Mesenchymal stem cell (in vitro differentiated cells and primary cell): ENCODE measurements at regions not wholly inside any gene's neighbourhood (a gene's known extent, or its start where the extent isn't known, plus 50 kb on each side); places are given as distances from the start of the nearest gene placed in this dataset.

ENCODE experiments used
- DNase-seq: peaks from one replicate; pipeline ENCODE4 v3.0.0-alpha.2; 2013
- H2AFZ ChIP-seq: one replicate; pipeline ENCODE4 v1.6.1; 2013; ENCODE audit warnings: low read depth, mild to moderate bottlenecking, control low read depth, inconsistent platforms, low read length, moderate library complexity
- H2AK5ac ChIP-seq: 2 replicates; pipeline ENCODE4 v1.6.1; 2013; ENCODE audit warnings: low read length, moderate library complexity, mild to moderate bottlenecking, inconsistent platforms; ENCODE audit not compliant: severe bottlenecking
- H2BK120ac ChIP-seq: one replicate; pipeline ENCODE4 v1.6.1; 2013; ENCODE audit warnings: low read depth, mild to moderate bottlenecking, inconsistent platforms, low read length, moderate library complexity
- H2BK12ac ChIP-seq, 2 experiments: one replicate each; pipeline ENCODE4 v1.6.1; 2013; ENCODE audit warnings: inconsistent platforms in 2 of 2, low read length in 2 of 2, mild to moderate bottlenecking in 2 of 2, moderate library complexity in 2 of 2, control low read depth in 1 of 2
- H2BK15ac ChIP-seq: one replicate; pipeline ENCODE4 v1.6.1; 2013; ENCODE audit warnings: mild to moderate bottlenecking, low read depth, inconsistent platforms; ENCODE audit not compliant: poor library complexity, severe bottlenecking
- H2BK5ac ChIP-seq: 2 replicates; pipeline ENCODE4 v1.6.1; 2013; ENCODE audit warnings: low read depth, mild to moderate bottlenecking, low read length, control low read depth, inconsistent platforms; ENCODE audit not compliant: poor library complexity, severe bottlenecking
- H3K14ac ChIP-seq, 2 experiments: one replicate each; pipeline ENCODE4 v1.6.1; 2013; ENCODE audit warnings: inconsistent platforms in 2 of 2, low read length in 2 of 2, control low read depth in 1 of 2, mild to moderate bottlenecking in 1 of 2, moderate library complexity in 1 of 2
- H3K18ac ChIP-seq, 2 experiments: one replicate each; pipeline ENCODE4 v1.6.1; 2013; ENCODE audit warnings: inconsistent platforms in 2 of 2, low read length in 2 of 2, control low read depth in 1 of 2, low read depth in 1 of 2, mild to moderate bottlenecking in 1 of 2
- H3K23ac ChIP-seq, 2 experiments: one replicate each; pipeline ENCODE4 v1.6.1; 2013; ENCODE audit warnings: inconsistent platforms in 2 of 2, low read length in 2 of 2, mild to moderate bottlenecking in 2 of 2, moderate library complexity in 2 of 2, control low read depth in 1 of 2
- H3K27ac ChIP-seq: 2 replicates; pipeline ENCODE4 v1.5.1; 2013; ENCODE audit warnings: mild to moderate bottlenecking, moderate library complexity, low read length, control low read depth, inconsistent platforms; ENCODE audit not compliant: poor library complexity, severe bottlenecking
- H3K27me3 ChIP-seq, 2 experiments: 2 replicates each; pipeline versions ENCODE4 v1.6.1 to v1.7.0; 2013; ENCODE audit warnings: low read length in 2 of 2, mild to moderate bottlenecking in 2 of 2, moderate library complexity in 2 of 2, control low read depth in 1 of 2, inconsistent platforms in 1 of 2; ENCODE audit not compliant: control insufficient read depth in 1 of 2, insufficient read depth in 1 of 2
- H3K36me3 ChIP-seq, 2 experiments: 2 replicates each; pipeline versions ENCODE4 v1.6.1 to v1.7.0; 2013; ENCODE audit warnings: low read length in 2 of 2, control low read depth in 1 of 2, inconsistent platforms in 1 of 2, low read depth in 1 of 2, mild to moderate bottlenecking in 1 of 2; ENCODE audit not compliant: insufficient read depth in 2 of 2, control insufficient read depth in 1 of 2
- H3K4ac ChIP-seq, 2 experiments: one replicate each; pipeline ENCODE4 v1.6.1; 2013; ENCODE audit warnings: inconsistent platforms in 2 of 2, low read length in 2 of 2, mild to moderate bottlenecking in 2 of 2, moderate library complexity in 2 of 2, control low read depth in 1 of 2, low read depth in 1 of 2
- H3K4me1 ChIP-seq: 2 replicates; pipeline ENCODE4 v1.6.1; 2013; ENCODE audit warnings: low read depth, low read length, control low read depth; ENCODE audit not compliant: control insufficient read depth, insufficient read depth
- H3K4me2 ChIP-seq: 2 replicates; pipeline ENCODE4 v1.6.1; 2013; ENCODE audit warnings: low read length, mild to moderate bottlenecking, inconsistent platforms; ENCODE audit not compliant: poor library complexity, severe bottlenecking
- H3K4me3 ChIP-seq, 2 experiments: 2 replicates each; pipeline versions ENCODE4 v1.5.1 to v1.7.0; 2013; ENCODE audit warnings: low read length in 2 of 2, mild to moderate bottlenecking in 2 of 2, control low read depth in 1 of 2, low read depth in 1 of 2; ENCODE audit not compliant: insufficient read depth in 1 of 2
- H3K79me1 ChIP-seq: replicated peaks from 2 replicates; pipeline ENCODE4 v1.6.1; 2013; ENCODE audit warnings: mild to moderate bottlenecking, control low read depth, low read length, inconsistent platforms; ENCODE audit not compliant: poor library complexity, severe bottlenecking
- H3K9ac ChIP-seq: 2 replicates; pipeline ENCODE4 v1.7.0; 2013; ENCODE audit warnings: mild to moderate bottlenecking, low read length, moderate library complexity
- H3K9me3 ChIP-seq: 2 replicates; pipeline ENCODE4 v1.7.0; 2013; ENCODE audit warnings: mild to moderate bottlenecking, low read length; ENCODE audit not compliant: control insufficient read depth
- H4K8ac ChIP-seq: one replicate; pipeline ENCODE4 v1.6.1; 2013; ENCODE audit warnings: inconsistent platforms, mild to moderate bottlenecking, low read length, moderate library complexity
- H4K91ac ChIP-seq: one replicate; pipeline ENCODE4 v1.6.1; 2013; ENCODE audit warnings: mild to moderate bottlenecking, low read length, inconsistent platforms
- WGBS: methylation state at CpG from one replicate; pipeline ENCODE4 v1.1.7; 2013; ENCODE audit warnings: mixed read lengths; 5-methylcytosine and 5-hydroxymethylcytosine counted together

DNA sequence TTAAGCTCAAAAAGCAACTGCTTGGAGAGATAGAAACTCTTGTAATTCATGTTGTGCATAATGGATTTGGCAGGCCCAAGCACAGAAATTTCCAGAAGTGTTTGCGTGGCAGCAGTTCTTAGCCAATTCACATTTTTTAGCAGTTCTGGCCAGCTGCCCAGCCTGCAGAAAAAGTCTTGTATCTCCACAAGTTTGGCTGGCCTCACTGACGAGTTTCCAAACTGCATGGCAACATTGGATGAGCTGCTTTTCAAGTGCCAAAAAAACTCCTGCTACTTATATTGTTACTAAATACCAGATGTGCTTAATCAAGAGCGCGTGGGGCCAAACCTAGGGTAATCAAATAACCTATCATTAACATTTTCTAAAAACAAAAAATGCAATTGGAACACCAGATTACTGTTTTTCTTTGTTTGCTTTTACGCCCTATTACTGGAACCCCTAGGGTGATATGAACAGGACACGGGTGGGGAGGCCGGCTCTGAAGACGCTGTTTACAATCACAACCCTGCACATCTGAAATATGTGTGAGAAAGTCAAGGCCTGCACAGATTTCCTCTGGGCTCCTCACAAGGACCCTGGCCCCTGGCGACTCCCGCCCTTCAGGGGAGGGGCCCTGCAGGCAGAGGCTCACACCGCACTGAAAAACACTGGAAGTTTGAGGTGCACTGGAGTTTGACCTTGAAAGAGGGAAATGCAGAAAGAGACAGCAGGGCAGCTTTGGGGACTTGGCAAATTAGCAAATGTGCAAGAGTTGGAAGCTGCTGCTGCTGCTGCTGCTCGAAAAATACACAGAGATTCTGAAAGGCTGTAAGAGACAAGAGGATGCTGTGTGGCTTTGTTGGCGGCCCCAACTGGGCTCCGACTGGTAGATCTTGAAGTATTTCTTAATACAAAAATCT, 55.2 kb upstream of the TARBP1 start:
- H3K4ac ChIP-seq = peak overlapping the region in 1 of 2 experiments; percentile 6
- no peak overlapping the region for H2BK120ac ChIP-seq
- H3K9me3 ChIP-seq = no peaks in the 10 kb centered on the region
- H3K9ac ChIP-seq = peak overlapping the region; percentile 91
- H4K91ac ChIP-seq = no peak overlapping the region
- no peak overlapping the region for H2AFZ ChIP-seq
- no peak overlapping the region for H3K27ac ChIP-seq
- H2BK12ac ChIP-seq = peak overlapping the region; percentile 37 to 88
- H2BK15ac ChIP-seq = no peak overlapping the region
- DNase-seq = peak; percentile 94
- no peak overlapping the region for H2BK5ac ChIP-seq
- no peak overlapping the region for H3K4me2 ChIP-seq
- H3K27me3 ChIP-seq = peaks cover 0 to 1% of the 10 kb centered on the region in 2 experiments
- WGBS = 48% methylated on average over 12 of the region's 14 CpGs
- no peaks in the 10 kb centered on the region for H3K79me1 ChIP-seq
- H3K4me3 ChIP-seq = peak overlapping the region in 1 of 2 experiments; percentile 37
- H3K18ac ChIP-seq = peak overlapping the region; percentile 40 to 52
- H3K14ac ChIP-seq = no peak overlapping the region
- peak overlapping the region; percentile 9 for H2AK5ac ChIP-seq
- no peak overlapping the region for H3K23ac ChIP-seq
- peaks cover 13% of the 10 kb centered on the region for H3K4me1 ChIP-seq
- H3K36me3 ChIP-seq = no peaks in the 10 kb centered on the region
- H4K8ac ChIP-seq = peak overlapping the region; percentile 27

DNA sequence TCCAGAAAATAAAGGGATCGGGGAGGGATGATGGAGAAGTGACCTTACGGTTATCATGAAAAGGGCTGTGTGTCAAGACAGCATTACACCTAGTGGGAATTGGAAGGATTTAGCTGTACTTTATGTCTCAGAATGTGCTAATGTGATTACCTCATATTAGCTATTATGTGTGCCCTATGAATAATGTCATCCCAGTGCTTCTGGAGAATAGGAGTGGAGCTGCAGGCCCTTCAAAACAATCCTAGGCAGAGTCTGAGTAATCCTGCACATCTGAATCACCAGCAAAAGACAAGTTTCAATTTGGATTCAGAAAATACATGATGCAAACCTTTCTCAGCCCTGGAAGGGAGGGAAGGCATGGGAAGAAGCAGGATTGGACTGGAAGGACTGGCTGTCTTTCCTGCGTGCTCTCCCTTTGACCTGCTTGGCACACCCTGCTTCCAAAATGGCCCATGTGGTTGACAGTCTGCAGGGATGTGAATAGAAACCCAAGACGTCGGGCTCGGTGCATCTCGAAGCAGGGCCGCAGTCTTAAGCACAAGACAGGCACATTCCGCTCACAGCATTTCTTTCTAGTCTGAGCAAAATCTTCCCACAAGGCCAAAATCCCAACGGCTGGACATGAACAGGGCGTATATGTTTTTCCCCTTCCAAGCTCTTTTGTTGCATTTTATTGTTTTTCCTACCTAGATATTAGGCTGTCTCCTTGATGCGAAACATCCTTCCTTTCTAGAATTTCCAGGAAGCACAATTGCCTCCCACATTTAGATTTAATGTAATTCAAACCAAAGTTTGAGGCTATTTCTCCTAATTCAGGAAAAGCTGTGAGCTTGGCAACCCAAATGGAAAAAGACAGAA, 54.3 kb upstream of the TARBP1 start:
- Histone ChIP-seq H3K4me3 (peak overlapping the region in 1 of 2 experiments; percentile 44), H2BK5ac (no peak overlapping the region), H3K14ac (no peak overlapping the region), H3K9me3 (no peaks in the 10 kb centered on the region), H3K9ac (peak overlapping the region; percentile 94), H2BK120ac (no peak overlapping the region), H3K4ac (peak overlapping the region in 1 of 2 experiments; percentile 49), H2BK15ac (no peak overlapping the region), H2BK12ac (peak overlapping the region; percentile 9 to 66), H2AK5ac (no peak overlapping the region), H4K91ac (peak overlapping the region; percentile 2), H3K36me3 (no peaks in the 10 kb centered on the region), H3K27ac (peak overlapping the region; percentile 1), H3K4me2 (no peak overlapping the region), H4K8ac (peak overlapping the region; percentile 45), H3K4me1 (peaks cover 13% of the 10 kb centered on the region), H3K18ac (peak overlapping the region; percentile 23 to 84), H2AFZ (no peak overlapping the region), H3K27me3 (no peaks in the 10 kb centered on the region), H3K23ac (no peak overlapping the region), H3K79me1 (no peaks in the 10 kb centered on the region)
- DNase-seq = peak; percentile 92
- 95% methylated on average over 12 of the region's 12 CpGs for WGBS

GRCh38 chr1:234532503-234532922, 53.5 kb upstream of the TARBP1 start:
- Histone ChIP-seq H4K8ac (no peak overlapping the region), H3K79me1 (no peaks in the 10 kb centered on the region), H3K9ac (peak overlapping the region; percentile 94), H2BK12ac (peak overlapping the region in 1 of 2 experiments; percentile 9), H3K4ac (no peak overlapping the region), H3K14ac (no peak overlapping the region), H2AFZ (no peak overlapping the region), H3K36me3 (no peaks in the 10 kb centered on the region), H2BK120ac (no peak overlapping the region), H3K4me2 (no peak overlapping the region), H3K27me3 (no peaks in the 10 kb centered on the region), H2BK15ac (no peak overlapping the region), H3K4me1 (peaks cover 16% of the 10 kb centered on the region), H3K4me3 (no peak overlapping the region), H4K91ac (peak overlapping the region; percentile 22), H3K27ac (no peak overlapping the region), H3K23ac (no peak overlapping the region), H2BK5ac (no peak overlapping the region), H2AK5ac (no peak overlapping the region), H3K9me3 (no peaks in the 10 kb centered on the region), H3K18ac (no peak overlapping the region)
- no peak for DNase-seq
- WGBS = 92% methylated on average over 7 of the region's 7 CpGs
